Panc1 (cell line): ENCODE measurements at regions not wholly inside any gene's neighbourhood (a gene's known extent, or its start where the extent isn't known, plus 50 kb on each side); places are given as distances from the start of the nearest gene placed in this dataset.

Experiments used
- ATAC-seq: fragments of 200-7000 bp; cut with Tn5 transposase; 2 replicates; pipeline ENCODE4 v1.9.1; 2020; ENCODE audit warnings: mild to moderate bottlenecking, moderate library complexity
- BruUV-seq: library from RNA; stranded (reverse); fragments of 400-500 nt; replicated peaks from 2 replicates; lab custom pipeline; 2021; lab: Mats Ljungman, UMichigan
- CTCF ChIA-PET: fragments of 300-600 bp; sonication (Branson Sonifier 250); formaldehyde crosslinking; loops from one replicate; lab custom pipeline; 2022; ENCODE audit warnings: antibody characterized with exemption; lab: Charles Lee
- POLR2A ChIA-PET: fragments of 300-600 bp; sonication (Branson Sonifier 250); formaldehyde crosslinking; loops from one replicate; lab custom pipeline; 2022; ENCODE audit warnings: antibody characterized with exemption; lab: Charles Lee
- DNase-seq: peaks from one replicate; pipeline ENCODE4 v3.0.0-alpha.2; 2010; ENCODE audit warnings: low read depth, low spot score
- H3K27ac ChIP-seq: 2 replicates; pipeline ENCODE4 v1.5.1; 2011; ENCODE audit warnings: mild to moderate bottlenecking, low read length, inconsistent platforms
- H3K27me3 ChIP-seq: fragments of 200-500 bp; sonication (Bioruptor generic); 2 replicates; pipeline ENCODE4 v1.6.0; 2014; ENCODE audit warnings: low read length, inconsistent platforms; ENCODE audit not compliant: control insufficient read depth, insufficient read depth
- H3K36me3 ChIP-seq: fragments of 200-500 bp; sonication (Bioruptor generic); 2 replicates; pipeline ENCODE4 v1.5.1; 2014; ENCODE audit warnings: inconsistent platforms, mild to moderate bottlenecking, low read length, moderate library complexity; ENCODE audit not compliant: control insufficient read depth, insufficient read depth
- H3K4me1 ChIP-seq: 2 replicates; pipeline ENCODE4 v1.5.1; 2011; ENCODE audit warnings: inconsistent platforms, mild to moderate bottlenecking, low read length, moderate library complexity; ENCODE audit not compliant: control insufficient read depth, insufficient read depth
- H3K4me3 ChIP-seq, 2 experiments: 2 replicates each; pipeline ENCODE4 v1.5.1; 2011 to 2012; ENCODE audit warnings: low read depth in 2 of 2, low read length in 2 of 2, mild to moderate bottlenecking in 2 of 2, inconsistent platforms in 1 of 2, moderate library complexity in 1 of 2
- H3K9me3 ChIP-seq: fragments of 200-500 bp; sonication (Bioruptor generic); 2 replicates; pipeline ENCODE4 v1.5.1; 2014; ENCODE audit warnings: low read depth, mild to moderate bottlenecking, inconsistent platforms, low read length, moderate library complexity; ENCODE audit not compliant: control insufficient read depth, insufficient read depth
- CTCF ChIP-seq: fragments of 450-650 bp; IDR thresholded peaks from 2 replicates; pipeline ENCODE4 v1.5.1; 2017; ENCODE audit warnings: mild to moderate bottlenecking
- POLR2AphosphoS5 ChIP-seq: IDR thresholded peaks from 2 replicates; pipeline ENCODE4 v1.6.1; 2012; ENCODE audit warnings: mild to moderate bottlenecking, low read depth, low read length, moderate library complexity
- REST ChIP-seq, 2 experiments: IDR thresholded peaks; 2 replicates each; pipeline ENCODE4 v1.6.1; 2011 to 2012; ENCODE audit warnings: low read depth in 2 of 2, control low read depth in 1 of 2, low read length in 1 of 2, mild to moderate bottlenecking in 1 of 2, moderate library complexity in 1 of 2; ENCODE audit not compliant: insufficient read depth in 1 of 2
- SIN3A ChIP-seq: IDR thresholded peaks from 2 replicates; pipeline ENCODE4 v1.6.1; 2012; ENCODE audit warnings: low read depth, mild to moderate bottlenecking, low read length, moderate library complexity, borderline replicate concordance; ENCODE audit not compliant: insufficient read depth
- TCF7L2 ChIP-seq: IDR thresholded peaks from 2 replicates; pipeline ENCODE4 v1.6.1; 2011; ENCODE audit warnings: mild to moderate bottlenecking, low read depth, low read length, inconsistent platforms
- in situ Hi-C: cut with HindIII; loops from 2 replicates; pipeline ENCODE4 v1.10.0; 2016; ENCODE audit warnings: low sequenced_read_pairs, low pct_unique_long_range_greater_than_20kb
- intact Hi-C: fragments of 100-400 bp; cut with micrococcal nuclease; formaldehyde crosslinking; loops from one replicate; pipeline ENCODE4 v1.10.0; 2022; ENCODE audit not compliant: unreplicated experiment

- H3K9me3 ChIP-seq: no peaks in the 10 kb centered on the region
- no peak overlapping the region for H3K27ac ChIP-seq
- H3K27me3 ChIP-seq: no peaks in the 10 kb centered on the region
- no TSS peak for BruUV-seq
- no peak for DNase-seq
- in situ Hi-C loops: no loop called here
- no peaks in the 10 kb centered on the region for H3K4me1 ChIP-seq
- intact Hi-C loops: no loop called here
- TF ChIP-seq CTCF (no peak), TCF7L2 (no peak), SIN3A (no peak), REST (IDR thresholded peaks at IDR 0.05; ENCODE audit: insufficient read depth in 1 of 2, low read depth in 2 of 2, low read length in 1 of 2) (no peak), POLR2AphosphoS5 (no peak)
- H3K4me3 ChIP-seq: no peak overlapping the region
- POLR2A ChIA-PET: no interaction called here
- no peaks in the 10 kb centered on the region for H3K36me3 ChIP-seq
- CTCF ChIA-PET: no interaction called here
- ATAC-seq: no peak
These were observed 292.2 kb downstream of the KCNS3 start for GRCh38 chr2:18170642-18171041.

GRCh38 chr2:18169893-18170175, 291.4 kb downstream of the KCNS3 start:
- Histone ChIP-seq H3K27me3 (no peaks in the 10 kb centered on the region), H3K27ac (no peak overlapping the region), H3K9me3 (no peaks in the 10 kb centered on the region), H3K36me3 (no peaks in the 10 kb centered on the region), H3K4me1 (no peaks in the 10 kb centered on the region), H3K4me3 (no peak overlapping the region)
- intact Hi-C loops (no loop called here), in situ Hi-C loops (no loop called here)
- DNase-seq (no peak), ATAC-seq (no peak)
- no peak for TF ChIP-seq REST (IDR thresholded peaks at IDR 0.05; ENCODE audit: insufficient read depth in 1 of 2, low read depth in 2 of 2, low read length in 1 of 2)
- no peak for TF ChIP-seq TCF7L2
- no peak for TF ChIP-seq POLR2AphosphoS5
- no peak for TF ChIP-seq CTCF
- no peak for TF ChIP-seq SIN3A
- CTCF ChIA-PET: no interaction called here
- no TSS peak for BruUV-seq
- POLR2A ChIA-PET: no interaction called here
